GM21737 (cell line): ENCODE measurements at regions not wholly inside any gene's neighbourhood (a gene's known extent, or its start where the extent isn't known, plus 50 kb on each side); places are given as distances from the start of the nearest gene placed in this dataset.
"Not testable (repeated sequence)": the region's sequence is repeated elsewhere in the genome, so short reads cannot be mapped to it uniquely, and the experiment has no call there.

ENCODE experiments used
- ATAC-seq: cut with Tn5 transposase; IDR thresholded peaks from one replicate; pipeline ENCODE4 v1.9.1; 2021; ENCODE audit warnings: mild to moderate bottlenecking, moderate library complexity; ENCODE audit not compliant: unreplicated experiment

DNA sequence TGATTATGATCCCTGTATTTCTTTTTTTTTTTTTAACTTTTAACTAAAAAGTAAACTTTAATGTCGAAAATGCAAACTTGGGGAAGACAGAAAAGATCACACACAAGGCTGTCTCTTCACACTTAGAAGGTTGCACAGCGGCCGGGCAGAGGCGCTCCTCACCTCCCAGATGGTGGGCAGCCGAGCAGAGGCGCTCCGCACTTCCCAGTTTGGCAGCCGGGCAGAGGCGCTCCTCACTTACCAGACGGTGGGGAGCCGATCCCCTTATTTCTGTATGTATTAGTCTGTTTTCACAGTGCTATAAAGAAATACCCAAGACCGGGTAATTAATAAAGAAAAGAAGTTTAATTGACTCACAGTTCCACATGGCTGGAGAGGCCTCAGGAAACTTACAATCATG, 805.6 kb upstream of the SPRY2 start:
- ATAC-seq: not testable (repeated sequence)

DNA sequence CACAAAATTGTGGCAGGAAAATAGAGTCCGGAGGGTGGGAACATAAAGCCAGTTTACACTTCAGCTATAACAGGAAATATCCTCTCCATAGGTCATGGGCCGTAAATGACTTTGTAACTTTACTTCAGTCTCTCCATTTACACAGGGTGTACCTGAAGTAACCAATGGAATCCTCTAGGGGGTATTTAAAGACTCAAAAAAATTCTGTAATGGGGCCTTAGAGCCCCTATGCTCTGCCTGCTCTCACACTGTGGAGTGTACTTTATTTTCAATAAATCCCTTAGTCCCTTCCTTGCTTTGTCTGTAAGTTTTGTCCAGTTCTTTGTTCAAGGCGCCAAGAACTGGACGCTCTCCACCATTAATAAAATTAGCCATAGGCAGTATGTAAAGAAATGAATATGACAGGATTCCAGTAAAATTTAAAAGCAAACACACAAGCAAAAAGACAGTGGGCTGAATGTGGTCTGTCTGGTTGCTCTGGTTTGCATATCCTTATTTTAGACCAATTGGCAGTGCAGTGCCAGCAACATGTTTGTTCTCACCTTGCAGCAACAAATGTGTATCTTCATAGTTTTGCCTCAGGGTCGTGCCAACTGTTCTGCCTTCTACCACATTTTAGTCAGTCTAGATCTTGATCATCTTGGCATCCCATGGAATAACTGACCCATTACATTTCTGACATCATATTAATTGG, 801.5 kb upstream of the SPRY2 start:
- no peak for ATAC-seq

- no peak for ATAC-seq
Measured at GRCh38 chr13:81140675-81141074, 799.7 kb upstream of the SPRY2 start.

GRCh38 chr13:81139987-81140386, 799.1 kb upstream of the SPRY2 start:
- ATAC-seq: no peak

- ATAC-seq: no peak
Measured at GRCh38 chr13:81138353-81138980, 797.5 kb upstream of the SPRY2 start.

DNA sequence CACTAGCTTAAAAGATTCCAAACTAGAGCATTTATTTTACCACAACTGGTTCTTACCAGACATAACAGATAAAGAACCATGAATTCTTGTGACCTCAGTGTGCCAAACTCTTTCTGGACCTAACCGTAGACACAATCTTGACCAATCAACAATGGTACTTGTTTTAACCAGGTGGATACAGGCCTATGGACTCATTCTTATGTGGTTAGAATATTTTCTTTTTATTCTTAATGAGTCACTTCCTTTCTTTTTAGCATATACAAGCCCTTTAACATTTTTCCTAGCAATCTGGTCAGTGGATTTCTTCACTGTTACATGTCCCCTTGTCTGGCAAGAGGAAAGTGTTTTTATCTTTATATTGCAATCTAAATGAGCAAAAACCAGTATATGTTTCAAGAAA, 792.1 kb upstream of the SPRY2 start:
- ATAC-seq: no peak

DNA sequence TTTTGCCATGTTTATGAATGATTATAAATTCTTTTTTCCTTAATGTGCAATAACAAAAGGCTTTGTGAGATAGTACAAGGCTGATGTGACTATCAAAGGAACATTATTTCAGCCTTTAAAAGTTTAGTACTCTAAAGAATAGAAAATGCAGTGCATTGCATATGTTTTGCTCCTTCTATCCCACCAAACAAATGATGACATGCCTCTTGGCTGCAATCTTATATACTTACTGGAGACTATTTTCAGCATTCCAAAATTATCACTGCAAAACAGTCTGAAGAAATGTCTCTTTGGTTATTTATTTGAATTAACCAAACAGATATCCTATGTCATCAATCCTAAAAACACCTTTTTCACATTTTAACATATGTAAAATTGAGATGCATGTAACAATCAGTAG, 776.5 kb upstream of the SPRY2 start:
- no peak for ATAC-seq

- ATAC-seq: no peak
Measured at GRCh38 chr13:81116461-81117282, 775.7 kb upstream of the SPRY2 start.

DNA sequence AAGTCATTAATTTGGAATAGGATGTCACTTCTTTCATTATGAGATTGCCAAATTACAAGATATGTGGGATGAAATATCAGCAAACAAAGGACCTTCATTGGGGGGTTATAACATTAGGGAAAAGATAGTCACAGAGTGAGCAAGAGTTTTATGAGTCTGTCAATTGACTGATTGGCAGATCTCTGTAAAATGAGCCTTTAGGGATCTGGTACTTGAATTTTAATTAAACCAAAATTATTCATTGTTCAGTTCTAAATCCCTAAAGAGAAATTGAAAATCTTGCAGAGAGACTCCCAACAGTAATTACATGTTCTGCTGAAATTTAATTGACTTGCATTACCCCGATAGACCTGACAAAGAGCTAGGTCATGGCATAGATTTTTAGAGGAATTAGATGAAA, 768.1 kb upstream of the SPRY2 start:
- ATAC-seq: no peak

- ATAC-seq: no peak
Measured at GRCh38 chr13:81106348-81106747, 765.4 kb upstream of the SPRY2 start.

DNA sequence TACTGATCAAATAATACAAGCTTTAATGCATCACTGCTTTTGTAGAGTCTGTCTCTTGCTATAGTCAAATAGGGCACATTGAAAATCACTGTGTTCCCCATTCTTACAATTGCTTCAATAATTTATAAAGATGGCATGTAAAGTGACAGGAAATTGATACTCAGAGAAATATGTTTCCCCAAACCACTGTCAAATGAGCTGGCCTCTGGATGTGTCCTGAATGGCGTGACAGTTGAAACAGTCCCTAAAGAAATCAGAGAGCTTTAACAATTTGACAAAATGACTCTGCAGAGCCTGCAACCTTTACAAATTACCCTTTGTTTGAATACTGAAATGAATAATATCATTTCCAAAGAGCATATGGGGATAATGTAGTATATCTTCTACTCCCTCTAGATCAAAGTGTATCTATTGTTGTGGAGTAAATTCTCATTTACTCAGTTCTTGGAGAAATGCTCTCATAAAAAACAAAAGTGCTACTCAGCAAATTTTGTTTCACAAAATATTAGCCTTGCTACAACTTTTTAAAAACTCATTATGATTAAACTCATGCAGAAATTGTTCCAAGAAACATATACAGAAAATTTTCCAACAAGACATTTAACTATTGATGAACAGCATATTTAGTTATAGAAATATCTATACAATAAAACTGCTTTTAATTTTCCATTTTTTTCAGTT, 763.2 kb upstream of the SPRY2 start:
- no peak for ATAC-seq

DNA sequence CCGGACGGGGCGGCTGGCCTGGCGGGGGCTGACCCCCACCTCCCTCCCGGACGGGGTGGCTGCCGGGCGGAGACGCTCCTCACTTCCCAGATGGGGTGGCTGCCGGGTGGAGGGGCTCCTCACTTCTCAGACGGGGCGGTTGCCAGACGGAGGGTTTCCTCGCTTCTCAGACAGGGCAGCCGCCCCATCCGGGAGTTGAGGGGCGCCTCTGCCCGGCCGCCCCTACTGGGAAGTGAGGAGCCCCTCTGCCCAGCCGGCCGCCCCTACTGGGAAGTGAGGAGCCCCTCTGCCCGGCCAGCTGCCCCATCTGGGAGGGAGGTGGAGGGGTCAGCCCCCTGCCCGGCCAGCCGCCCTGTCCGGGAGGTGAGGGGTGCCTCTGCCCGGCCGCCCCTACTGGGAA, 761.1 kb upstream of the SPRY2 start:
- ATAC-seq: not testable (repeated sequence)

DNA sequence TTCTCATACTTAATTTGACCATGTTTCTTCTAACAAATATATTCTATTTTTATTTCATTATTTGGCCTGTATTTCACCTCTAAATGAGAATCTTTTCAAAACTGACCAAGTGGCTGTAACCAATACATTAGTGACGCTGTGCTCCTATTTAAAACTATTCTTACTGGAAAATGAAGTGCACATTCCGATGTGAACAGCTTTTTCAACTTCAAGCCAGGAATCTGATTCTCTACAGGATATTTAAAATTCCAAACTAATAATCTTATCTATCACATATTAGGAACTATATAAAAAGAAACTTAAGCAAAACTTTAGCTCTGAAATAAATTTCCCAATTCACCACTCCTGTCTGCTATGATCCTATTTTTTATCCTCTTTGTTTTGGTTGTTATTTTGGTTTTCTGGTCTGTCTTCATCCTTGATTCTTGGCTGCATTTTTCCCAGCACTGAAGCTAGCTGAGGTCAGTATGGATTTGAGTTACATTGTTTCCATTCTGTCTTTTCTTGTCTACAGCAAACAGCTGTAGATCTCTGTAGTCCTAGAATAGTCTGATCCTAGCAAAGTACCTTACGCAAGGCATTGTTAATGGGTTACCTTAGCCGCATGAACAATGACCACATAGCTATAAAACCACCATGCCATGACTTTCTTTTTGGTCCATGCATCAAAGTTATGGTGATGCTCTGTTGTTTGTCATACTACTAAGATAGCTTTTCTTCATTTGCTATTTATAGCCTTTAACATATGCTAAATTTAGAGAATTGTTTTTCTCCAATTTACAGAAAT, 748.6 kb upstream of the SPRY2 start:
- no peak for ATAC-seq

DNA sequence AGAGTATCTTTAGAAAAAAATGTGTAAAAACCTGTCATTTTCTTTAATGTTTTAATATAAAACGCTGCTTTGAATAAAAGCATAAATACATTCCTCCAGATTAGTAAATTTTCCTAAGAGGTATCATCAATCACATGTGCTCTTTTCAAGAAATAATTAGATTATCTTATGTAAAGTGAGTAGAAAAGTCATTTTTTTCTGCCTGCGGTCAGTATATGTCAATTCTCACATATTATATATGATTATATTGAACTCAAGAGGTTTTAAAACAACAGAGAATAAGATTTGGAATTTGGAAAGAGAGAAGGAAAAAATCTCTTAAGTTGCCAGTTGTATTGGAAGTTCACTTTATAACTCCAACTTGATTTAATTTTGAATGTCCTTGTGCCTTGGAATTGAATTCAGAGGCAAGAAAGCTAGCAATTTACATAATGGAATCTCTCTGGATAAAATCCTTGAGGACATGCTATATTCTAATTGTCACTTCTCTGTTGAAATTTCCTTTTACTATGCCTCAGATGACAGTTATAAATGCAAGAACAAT, 740.1 kb upstream of the SPRY2 start:
- ATAC-seq: no peak

DNA sequence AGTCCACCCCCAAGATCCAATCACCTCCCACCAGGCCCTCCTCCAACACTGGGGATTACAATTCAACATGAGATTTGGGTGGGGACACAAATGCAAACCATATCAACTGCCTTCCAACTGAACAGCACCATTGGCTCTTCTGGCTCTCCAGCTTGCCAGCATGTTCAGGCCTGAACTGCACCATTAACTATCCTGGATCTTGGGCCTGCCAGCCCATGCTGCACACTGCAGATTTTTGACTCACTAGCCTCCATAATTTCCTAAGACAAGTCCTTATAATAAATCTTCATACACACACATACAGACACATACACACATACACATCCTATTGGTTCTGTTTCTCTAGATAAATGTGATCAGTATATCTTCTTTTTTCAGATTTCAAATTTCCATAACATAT, 737.1 kb upstream of the SPRY2 start:
- no peak for ATAC-seq

- not testable (repeated sequence) for ATAC-seq
Measured at GRCh38 chr13:81069822-81070221, 728.9 kb upstream of the SPRY2 start.

GRCh38 chr13:81058916-81059290, 718.0 kb upstream of the SPRY2 start:
- ATAC-seq: no peak

GRCh38 chr13:81058211-81058915, 717.4 kb upstream of the SPRY2 start:
- ATAC-seq: no peak

DNA sequence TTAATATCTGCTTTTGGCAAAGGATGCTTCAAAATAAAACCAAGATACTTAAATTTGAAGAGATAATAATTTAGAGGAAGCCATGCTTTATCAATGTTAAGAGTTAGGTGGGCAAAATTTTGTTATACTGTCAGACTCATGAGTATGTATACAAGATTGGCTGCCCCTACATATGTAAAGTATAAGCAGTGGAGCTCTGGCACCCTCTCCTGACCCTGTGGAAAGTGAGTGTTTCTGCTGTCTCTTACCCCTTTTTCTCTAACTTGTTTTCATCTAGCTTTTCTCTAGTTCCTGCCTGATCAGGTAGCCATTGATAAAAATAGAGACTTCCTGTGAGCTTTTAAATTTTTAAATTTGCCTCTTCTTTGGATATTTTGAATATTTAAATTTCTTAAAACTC, 710.9 kb upstream of the SPRY2 start:
- ATAC-seq: no peak

GRCh38 chr13:81048026-81048461, 707.1 kb upstream of the SPRY2 start:
- ATAC-seq: no peak
